Lower leg skin (tissue), 4 donors: ENCODE measurements at regions not wholly inside any gene's neighbourhood (a gene's known extent, or its start where the extent isn't known, plus 50 kb on each side); places are given as distances from the start of the nearest gene placed in this dataset.
"Not testable (repeated sequence)": the region's sequence is repeated elsewhere in the genome, so short reads cannot be mapped to it uniquely, and the experiment has no call there.

Experiments
- DNase-seq, 2 donors: peaks; one replicate each; pipeline ENCODE4 v3.0.0-alpha.2; 2019; ENCODE audit warnings: low spot score in 2 of 2
- H3K4me3 ChIP-seq: fragments of 200-600 bp; sonication (generic); 2 replicates; pipeline ENCODE4 v1.5.1; 2017; ENCODE audit warnings: mild to moderate bottlenecking, low read depth; ENCODE audit not compliant: poor library complexity, severe bottlenecking
- POLR2A ChIP-seq, 2 donors: fragments of 450-650 bp; IDR thresholded peaks; one replicate each; pipeline ENCODE4 v1.6.1; 2016 to 2017; ENCODE audit warnings: antibody characterized with exemption in 2 of 2, mild to moderate bottlenecking in 1 of 2, moderate library complexity in 1 of 2
- WGBS, 2 donors: methylation state at CpG; one replicate each; pipeline ENCODE4 v1.1.5; 2018; 5-methylcytosine and 5-hydroxymethylcytosine counted together
- intact Hi-C: fragments of 100-400 bp; cut with DNase I; formaldehyde crosslinking; loops from one replicate; pipeline ENCODE4 v1.15.0; 2023; ENCODE audit warnings: low total_unique reads
- TF ChIP-seq, protein P1 (sequence below), 3 donors: fragments of 450-650 bp; IDR thresholded peaks; one replicate each; pipeline ENCODE4 v1.5.1; 2016; ENCODE audit warnings: antibody characterized with exemption in 3 of 3, mild to moderate bottlenecking in 3 of 3, moderate library complexity in 2 of 3

GRCh38 chr2:10230499-10230898 lies 72.2 kb upstream of the HPCAL1 start:
- 87 to 93% methylated on average over 5 of the region's 5 CpGs for WGBS, 2 donors

GRCh38 chr2:10230921-10231320 lies 71.8 kb upstream of the HPCAL1 start:
- H3K4me3 ChIP-seq, intact Hi-C loops: not testable (repeated sequence)
- DNase-seq = peak in 1 of 2 donors; percentile 46
- WGBS, 2 donors = 94 to 96% methylated on average over 11 of the region's 11 CpGs

More at GRCh38 chr2:10230499-10230898, 72.2 kb upstream of the HPCAL1 start:
- DNase-seq = no peak
- no peak overlapping the region for H3K4me3 ChIP-seq
- intact Hi-C loops = no loop called here
- no peak for TF ChIP-seq POLR2A (IDR thresholded peaks at IDR 0.05)
- TF ChIP-seq, protein P1, sequence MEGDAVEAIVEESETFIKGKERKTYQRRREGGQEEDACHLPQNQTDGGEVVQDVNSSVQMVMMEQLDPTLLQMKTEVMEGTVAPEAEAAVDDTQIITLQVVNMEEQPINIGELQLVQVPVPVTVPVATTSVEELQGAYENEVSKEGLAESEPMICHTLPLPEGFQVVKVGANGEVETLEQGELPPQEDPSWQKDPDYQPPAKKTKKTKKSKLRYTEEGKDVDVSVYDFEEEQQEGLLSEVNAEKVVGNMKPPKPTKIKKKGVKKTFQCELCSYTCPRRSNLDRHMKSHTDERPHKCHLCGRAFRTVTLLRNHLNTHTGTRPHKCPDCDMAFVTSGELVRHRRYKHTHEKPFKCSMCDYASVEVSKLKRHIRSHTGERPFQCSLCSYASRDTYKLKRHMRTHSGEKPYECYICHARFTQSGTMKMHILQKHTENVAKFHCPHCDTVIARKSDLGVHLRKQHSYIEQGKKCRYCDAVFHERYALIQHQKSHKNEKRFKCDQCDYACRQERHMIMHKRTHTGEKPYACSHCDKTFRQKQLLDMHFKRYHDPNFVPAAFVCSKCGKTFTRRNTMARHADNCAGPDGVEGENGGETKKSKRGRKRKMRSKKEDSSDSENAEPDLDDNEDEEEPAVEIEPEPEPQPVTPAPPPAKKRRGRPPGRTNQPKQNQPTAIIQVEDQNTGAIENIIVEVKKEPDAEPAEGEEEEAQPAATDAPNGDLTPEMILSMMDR (IDR thresholded peaks at IDR 0.05) = no peak

GRCh38 chr2:10231551-10232085 lies 71.1 kb upstream of the HPCAL1 start:
- DNase-seq = no peak
- WGBS, 2 donors = 83 to 87% methylated on average over 14 of the region's 14 CpGs
- no peak overlapping the region for H3K4me3 ChIP-seq
- TF ChIP-seq, protein P1 (IDR thresholded peaks at IDR 0.05) = no peak
- TF ChIP-seq POLR2A (IDR thresholded peaks at IDR 0.05) = no peak
- intact Hi-C loops = no loop called here

- no peak for DNase-seq
- 92 to 95% methylated on average over 23 of the region's 23 CpGs for WGBS, 2 donors
- H3K4me3 ChIP-seq = no peak overlapping the region
- intact Hi-C loops = no loop called here
- TF ChIP-seq POLR2A (IDR thresholded peaks at IDR 0.05) = no peak
- TF ChIP-seq, protein P1 (IDR thresholded peaks at IDR 0.05) = no peak
Observed at GRCh38 chr2:10232096-10232815, 70.4 kb upstream of the HPCAL1 start.

- TF ChIP-seq, protein P1 (IDR thresholded peaks at IDR 0.05) = peak in 1 of 3 donors; percentile 22
- TF ChIP-seq POLR2A (IDR thresholded peaks at IDR 0.05) = no peak
- DNase-seq = no peak
- 84 to 93% methylated on average over 7 of the region's 7 CpGs for WGBS, 2 donors
- no peak overlapping the region for H3K4me3 ChIP-seq
- intact Hi-C loops = no loop called here
Observed at GRCh38 chr2:10233131-10234012, 69.3 kb upstream of the HPCAL1 start.

DNA sequence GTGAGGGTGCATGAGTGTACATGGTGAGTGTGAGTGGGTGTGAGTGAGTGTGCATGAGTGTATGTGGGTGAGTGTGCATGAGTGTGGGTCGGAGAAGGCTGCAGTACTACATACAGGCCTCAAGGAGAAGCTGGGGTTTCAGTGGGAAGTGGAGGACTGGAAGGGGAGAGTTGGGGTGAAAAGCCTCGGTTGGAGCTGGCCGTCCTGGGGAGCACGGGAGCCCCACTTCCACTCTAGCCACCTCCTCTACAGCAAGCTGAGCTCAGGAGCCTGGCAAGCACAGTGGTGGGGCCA lies 68.7 kb upstream of the HPCAL1 start:
- TF ChIP-seq, protein P1 (IDR thresholded peaks at IDR 0.05) = no peak
- DNase-seq = no peak
- 83 to 91% methylated on average over 4 of the region's 4 CpGs for WGBS, 2 donors
- no peak overlapping the region for H3K4me3 ChIP-seq
- intact Hi-C loops = no loop called here
